HepG2 (cell line): ENCODE measurements at regions not wholly inside any gene's neighbourhood (a gene's known extent, or its start where the extent isn't known, plus 50 kb on each side); places are given as distances from the start of the nearest gene placed in this dataset.

Source experiments
- AKNA ChIP-seq: sonication (generic); formaldehyde crosslinking; IDR thresholded peaks from 2 replicates; pipeline ENCODE4 v1.4.0; 2020; ENCODE audit warnings: missing genetic modification reagents, borderline replicate concordance
- ATF6 ChIP-seq: sonication (generic); formaldehyde crosslinking; conservative IDR thresholded peaks from 2 replicates; pipeline ENCODE4 v1.4.0; 2020; ENCODE audit warnings: missing genetic modification reagents
- NCOR1 ChIP-seq: fragments of 200-600 bp; sonication (generic); IDR thresholded peaks from 2 replicates; pipeline ENCODE4 v1.7.0; 2017; ENCODE audit warnings: antibody characterized with exemption, low read length, borderline replicate concordance
- NRL ChIP-seq: sonication (generic); formaldehyde crosslinking; IDR thresholded peaks from 2 replicates; pipeline ENCODE4 v1.5.0; 2020; ENCODE audit warnings: missing genetic modification reagents, mild to moderate bottlenecking, moderate library complexity, borderline replicate concordance
- RNF2 ChIP-seq: fragments of 450-650 bp; conservative IDR thresholded peaks from 2 replicates; pipeline ENCODE4 v1.6.1; 2016; ENCODE audit warnings: low read depth
- TERF1 ChIP-seq: sonication (generic); formaldehyde crosslinking; IDR thresholded peaks from 2 replicates; pipeline ENCODE4 v1.8.0; 2022; ENCODE audit warnings: mild to moderate bottlenecking, missing genetic modification reagents, moderate library complexity
- THAP11 ChIP-seq: IDR thresholded peaks from 2 replicates; pipeline ENCODE4 v1.6.1; 2016; ENCODE audit warnings: missing biosample characterization, missing genetic modification reagents
- THRA ChIP-seq: sonication (generic); formaldehyde crosslinking; IDR thresholded peaks from 2 replicates; pipeline ENCODE4 v1.4.0; 2020; ENCODE audit warnings: missing genetic modification reagents, borderline replicate concordance
- YEATS4 ChIP-seq: sonication (generic); formaldehyde crosslinking; IDR thresholded peaks from 2 replicates; pipeline ENCODE4 v1.4.0; 2020; ENCODE audit warnings: missing genetic modification reagents, borderline replicate concordance
- ZBTB7A ChIP-seq: sonication (generic); formaldehyde crosslinking; IDR thresholded peaks from 2 replicates; pipeline ENCODE4 v1.8.0; 2022; ENCODE audit warnings: mild to moderate bottlenecking, missing genetic modification reagents
- ZFP36L2 ChIP-seq: sonication (generic); formaldehyde crosslinking; IDR thresholded peaks from 2 replicates; pipeline ENCODE4 v1.4.0; 2020; ENCODE audit warnings: missing genetic modification reagents
- ZNF143 ChIP-seq: sonication (generic); formaldehyde crosslinking; IDR thresholded peaks from 2 replicates; pipeline ENCODE4 v1.4.0; 2020; ENCODE audit warnings: missing genetic modification reagents
- ZNF326 ChIP-seq: sonication (generic); formaldehyde crosslinking; IDR thresholded peaks from 2 replicates; pipeline ENCODE4 v1.4.0; 2020; ENCODE audit warnings: missing genetic modification reagents, borderline replicate concordance
- ZNF546 ChIP-seq: sonication (generic); formaldehyde crosslinking; conservative IDR thresholded peaks from 2 replicates; pipeline ENCODE4 v1.8.1; 2023; ENCODE audit warnings: mild to moderate bottlenecking, missing genetic modification reagents
- ZNF740 ChIP-seq: sonication (generic); formaldehyde crosslinking; IDR thresholded peaks from 2 replicates; pipeline ENCODE4 v1.4.0; 2020; ENCODE audit warnings: missing genetic modification reagents
- ZNF749 ChIP-seq: sonication (generic); formaldehyde crosslinking; IDR thresholded peaks from 2 replicates; pipeline ENCODE4 v1.8.0; 2022; ENCODE audit warnings: mild to moderate bottlenecking, missing genetic modification reagents, moderate library complexity, borderline replicate concordance
- ZNF780A ChIP-seq: sonication (generic); formaldehyde crosslinking; IDR thresholded peaks from 2 replicates; pipeline ENCODE4 v1.8.0; 2022; ENCODE audit warnings: mild to moderate bottlenecking, missing genetic modification reagents, moderate library complexity

- TF ChIP-seq AKNA (CRISPR knock-in tag) (no peak), ATF6 (CRISPR knock-in tag) (0 out of 2 replicates have a peak, but pooled peaks have one; percentile 68), ZNF749 (CRISPR knock-in tag) (no peak), YEATS4 (CRISPR knock-in tag) (no peak; the same call in 1 of the 2 replicates), ZNF326 (CRISPR knock-in tag) (no peak), ZFP36L2 (CRISPR knock-in tag) (no peak), NRL (CRISPR knock-in tag) (peak; percentile 96), THRA (peak; percentile 25; the same call in 1 of the 2 replicates), TERF1 (CRISPR knock-in tag) (0 out of 2 replicates have a peak, but pooled peaks have one; percentile 33), THAP11 (CRISPR knock-in tag) (peak; percentile 53; the same call in 1 of the 2 replicates), ZNF780A (no peak), ZBTB7A (CRISPR knock-in tag) (peak; percentile 95), ZNF740 (no peak), NCOR1 (peak; percentile 45; the same call in 1 of the 2 replicates), ZNF546 (CRISPR knock-in tag) (peak; percentile 73; the same call in 1 of the 2 replicates), ZNF143 (CRISPR knock-in tag) (no peak), RNF2 (peak; percentile 68; the same call in 1 of the 2 replicates)
These were observed 63.4 kb upstream of the FBRSL1 start (continued) for GRCh38 chr12:132426349-132427173.
